Mesothelial cell of epicardium (in vitro differentiated cells): ENCODE measurements at regions not wholly inside any gene's neighbourhood (a gene's known extent, or its start where the extent isn't known, plus 50 kb on each side); places are given as distances from the start of the nearest gene placed in this dataset.

Experiments
- DNase-seq, 2 experiments: peaks; one replicate each; pipeline ENCODE4 v3.0.0; 2021; ENCODE audit warnings: low spot score in 2 of 2; ENCODE audit not compliant: unreplicated experiment in 2 of 2
- H3K27ac Mint-ChIP-seq: 2 replicates; pipeline ENCODE4 v1.8.0; 2021; ENCODE audit warnings: mixed read lengths
- H3K27me3 Mint-ChIP-seq: 2 replicates; pipeline ENCODE4 v1.8.0; 2021; ENCODE audit warnings: low read depth, mixed read lengths
- H3K36me3 Mint-ChIP-seq: 2 replicates; pipeline ENCODE4 v1.8.0; 2021; ENCODE audit warnings: mixed read lengths
- H3K4me1 Mint-ChIP-seq: 2 replicates; pipeline ENCODE4 v1.8.0; 2021; ENCODE audit warnings: mixed read lengths
- H3K4me3 Mint-ChIP-seq: 2 replicates; pipeline ENCODE4 v1.8.0; 2021; ENCODE audit warnings: mild to moderate bottlenecking, moderate library complexity, mixed read lengths
- H3K9me3 Mint-ChIP-seq: 2 replicates; pipeline ENCODE4 v1.8.0; 2021; ENCODE audit warnings: mixed read lengths
- CTCF ChIP-seq: fragments of 200-600 bp; sonication (generic); IDR thresholded peaks from one replicate; pipeline ENCODE4 v1.5.0; 2021; ENCODE audit warnings: antibody characterized with exemption; ENCODE audit not compliant: unreplicated experiment

GRCh38 chr16:54657058-54657708 is 273.5 kb upstream of the IRX5 start:
- no peak for DNase-seq
- no peaks in the 10 kb centered on the region for H3K9me3 Mint-ChIP-seq
- H3K4me1 Mint-ChIP-seq = peaks cover 28% of the 10 kb centered on the region
- no peaks in the 10 kb centered on the region for H3K36me3 Mint-ChIP-seq
- H3K27ac Mint-ChIP-seq = no peak overlapping the region
- TF ChIP-seq CTCF = no peak
- peaks cover 5% of the 10 kb centered on the region for H3K27me3 Mint-ChIP-seq
- H3K4me3 Mint-ChIP-seq = no peak overlapping the region

- TF ChIP-seq CTCF = no peak
- H3K4me3 Mint-ChIP-seq = peak overlapping the region; percentile 39
- H3K27ac Mint-ChIP-seq = peak overlapping the region; percentile 91
- H3K27me3 Mint-ChIP-seq = peaks cover 13% of the 10 kb centered on the region
- peaks cover 41% of the 10 kb centered on the region for H3K4me1 Mint-ChIP-seq
- H3K36me3 Mint-ChIP-seq = no peaks in the 10 kb centered on the region
- no peaks in the 10 kb centered on the region for H3K9me3 Mint-ChIP-seq
- DNase-seq = peak; percentile 26 to 56
Measured at GRCh38 chr16:54655121-54655590, 275.5 kb upstream of the IRX5 start.

GRCh38 chr16:54654429-54654828 is 276.2 kb upstream of the IRX5 start:
- Mint-ChIP-seq H3K4me3 (no peak overlapping the region), H3K27me3 (peaks cover 13% of the 10 kb centered on the region), H3K9me3 (no peaks in the 10 kb centered on the region), H3K27ac (peak overlapping the region; percentile 91), H3K4me1 (peaks cover 45% of the 10 kb centered on the region), H3K36me3 (no peaks in the 10 kb centered on the region)
- no peak for DNase-seq
- no peak for TF ChIP-seq CTCF

GRCh38 chr16:54652201-54652770 is 278.4 kb upstream of the IRX5 start:
- TF ChIP-seq CTCF = no peak
- peaks cover 61% of the 10 kb centered on the region for H3K4me1 Mint-ChIP-seq
- peaks cover 13% of the 10 kb centered on the region for H3K27me3 Mint-ChIP-seq
- DNase-seq = no peak
- H3K27ac Mint-ChIP-seq = no peak overlapping the region
- no peaks in the 10 kb centered on the region for H3K36me3 Mint-ChIP-seq
- H3K4me3 Mint-ChIP-seq = no peak overlapping the region
- H3K9me3 Mint-ChIP-seq = no peaks in the 10 kb centered on the region

- H3K36me3 Mint-ChIP-seq = no peaks in the 10 kb centered on the region
- no peak overlapping the region for H3K4me3 Mint-ChIP-seq
- H3K9me3 Mint-ChIP-seq = no peaks in the 10 kb centered on the region
- TF ChIP-seq CTCF = no peak
- peaks cover 64% of the 10 kb centered on the region for H3K4me1 Mint-ChIP-seq
- DNase-seq = no peak
- peaks cover 10% of the 10 kb centered on the region for H3K27me3 Mint-ChIP-seq
- no peak overlapping the region for H3K27ac Mint-ChIP-seq
Measured at GRCh38 chr16:54651440-54652195, 279.0 kb upstream of the IRX5 start.
